ENCODE measurements at regions not wholly inside any gene's neighbourhood (a gene's known extent, or its start where the extent isn't known, plus 50 kb on each side); places are given as distances from the start of the nearest gene placed in this dataset.

GRCh38 chr20:18981962-18982539, 168.5 kb downstream of the SCP2D1 start:
- Histone ChIP-seq H3K4me2 (ENCODE audit: insufficient read depth, low read length) (no peak overlapping the region), H3K9ac (ENCODE audit: insufficient read depth in 1 of 2, low read depth in 2 of 2, low read length in 2 of 2) (no peak overlapping the region), H3K27me3 (ENCODE audit: control insufficient read depth in 2 of 2, insufficient read depth in 2 of 2, low read length in 2 of 2) (no peaks in the 10 kb centered on the region), H2AFZ (ENCODE audit: low read depth, low read length) (no peak overlapping the region), H4K20me1 (replicated peaks; ENCODE audit: control insufficient read depth, insufficient read depth, low read length) (no peaks in the 10 kb centered on the region), H3K27ac (ENCODE audit: extremely low read depth, low read depth, low read length) (no peak overlapping the region), H3K36me3 (ENCODE audit: control insufficient read depth, insufficient read depth, low read length) (no peaks in the 10 kb centered on the region), H3K9me3 (replicated peaks; ENCODE audit: control insufficient read depth, insufficient read depth, low read depth, low read length) (no peaks in the 10 kb centered on the region), H3K79me2 (ENCODE audit: control insufficient read depth, insufficient read depth, low read length) (no peaks in the 10 kb centered on the region), H3K4me3 (no peak overlapping the region), H3K4me1 (replicated peaks in 1 of 2; ENCODE audit: control insufficient read depth in 2 of 2, insufficient read depth in 2 of 2, low read length in 2 of 2) (no peaks in the 10 kb centered on the region), H3K9me1 (ENCODE audit: control insufficient read depth, insufficient read depth, low read length) (no peaks in the 10 kb centered on the region)
- no TSS peak for BruUV-seq (replicated peaks)
- FAIRE-seq (no peak), ATAC-seq (no peak), DNase-seq (ENCODE audit: extremely low read depth in 1 of 4, low spot score in 3 of 4) (no peak)
- no peak for TF ChIP-seq GATAD2A (IDR thresholded peaks at IDR 0.05)
- no peak for TF ChIP-seq FOXK2 (conservative IDR thresholded peaks at IDR 0.05 in 1 of 2, IDR thresholded peaks at IDR 0.05 in 1 of 2; ENCODE audit: low read depth in 2 of 2)
- TF ChIP-seq RNF219 (CRISPR knock-in tag; IDR thresholded peaks at IDR 0.05), result no peak
- no peak for TF ChIP-seq CBX1 (IDR thresholded peaks at IDR 0.05; ENCODE audit: low read depth)
- TF ChIP-seq FOXP4 (CRISPR knock-in tag; IDR thresholded peaks at IDR 0.05; ENCODE audit: borderline replicate concordance), result no peak
- no peak for TF ChIP-seq ZNF280B (CRISPR knock-in tag; IDR thresholded peaks at IDR 0.05)
- intact Hi-C loops (cut with micrococcal nuclease), result no loop called here
- 0% methylated on average over 3 of the region's 5 CpGs for WGBS (ENCODE audit: insufficient coverage, low coverage, missing lambda C conversion rate)
- in situ Hi-C loops (cut with MboI), result no loop called here
- CTCF ChIA-PET (ENCODE audit: low intra/inter-chr PET ratio), result no interaction called here
- POLR2A ChIA-PET, result no interaction called here
